GM12801 (cell line): ENCODE measurements at regions not wholly inside any gene's neighbourhood (a gene's known extent, or its start where the extent isn't known, plus 50 kb on each side); places are given as distances from the start of the nearest gene placed in this dataset.

Source experiments
- CTCF ChIP-seq: IDR thresholded peaks from one replicate; pipeline ENCODE4 v1.5.1; 2011; ENCODE audit warnings: control low read depth; ENCODE audit not compliant: insufficient read length; ENCODE audit errors: extremely low read depth

GRCh38 chr13:30006246-30006645 lies 155.8 kb upstream of the UBL3 start:
- no peak for TF ChIP-seq CTCF

GRCh38 chr13:30004204-30004603 lies 153.8 kb upstream of the UBL3 start:
- TF ChIP-seq CTCF, result no peak

GRCh38 chr13:30002577-30002976 lies 152.2 kb upstream of the UBL3 start:
- no peak for TF ChIP-seq CTCF

- no peak for TF ChIP-seq CTCF
Observed at GRCh38 chr13:30000370-30000765, 150.0 kb upstream of the UBL3 start.

- TF ChIP-seq CTCF, result no peak
Observed at GRCh38 chr13:29999492-30000369, 149.3 kb upstream of the UBL3 start.

GRCh38 chr13:29996316-29996715 lies 145.9 kb upstream of the UBL3 start:
- no peak for TF ChIP-seq CTCF

GRCh38 chr13:29994911-29995595 lies 144.6 kb upstream of the UBL3 start:
- no peak for TF ChIP-seq CTCF
